ENCODE measurements at regions not wholly inside any gene's neighbourhood (a gene's known extent, or its start where the extent isn't known, plus 50 kb on each side); places are given as distances from the start of the nearest gene placed in this dataset.

GRCh38 chr2:223161873-223162458, 110.0 kb downstream of the KCNE4 start:
- no peaks in the 10 kb centered on the region for H3K27me3 ChIP-seq
- H3K9me3 ChIP-seq: no peaks in the 10 kb centered on the region
- H3K36me3 ChIP-seq (ENCODE audit: low read depth, missing control alignments): no peaks in the 10 kb centered on the region
- H3K4me3 ChIP-seq: no peak overlapping the region
- no peak for DNase-seq
- intact Hi-C loops (cut with DNase I; ENCODE audit: low total_unique reads): no loop called here
- no peak overlapping the region for H3K27ac ChIP-seq
- H3K4me1 ChIP-seq: no peaks in the 10 kb centered on the region
- 63 to 78% methylated on average over 8 of the region's 8 CpGs for WGBS, 2 donors
- TF ChIP-seq CTCF (IDR thresholded peaks at IDR 0.05) (no peak), POLR2A (IDR thresholded peaks at IDR 0.05) (no peak)

GRCh38 chr2:223165423-223166214, 113.6 kb downstream of the KCNE4 start:
- Histone ChIP-seq H3K9me3 (no peaks in the 10 kb centered on the region), H3K27ac (no peak overlapping the region), H3K36me3 (ENCODE audit: low read depth, missing control alignments) (no peaks in the 10 kb centered on the region), H3K4me3 (no peak overlapping the region), H3K4me1 (no peaks in the 10 kb centered on the region), H3K27me3 (no peaks in the 10 kb centered on the region)
- no peak for DNase-seq
- no peak for TF ChIP-seq POLR2A (IDR thresholded peaks at IDR 0.05)
- no peak for TF ChIP-seq CTCF (IDR thresholded peaks at IDR 0.05)
- intact Hi-C loops (cut with DNase I; ENCODE audit: low total_unique reads): no loop called here
- WGBS, 2 donors: 81 to 84% methylated on average over 2 of the region's 2 CpGs

- intact Hi-C loops (cut with DNase I; ENCODE audit: low total_unique reads): no loop called here
- no peak for DNase-seq
- no peaks in the 10 kb centered on the region for H3K4me1 ChIP-seq
Measured at GRCh38 chr2:223166215-223166493, 114.2 kb downstream of the KCNE4 start.

GRCh38 chr2:223166983-223167650, 115.1 kb downstream of the KCNE4 start:
- intact Hi-C loops (cut with DNase I; ENCODE audit: low total_unique reads): no loop called here
- no peak overlapping the region for H3K27ac ChIP-seq

More at GRCh38 chr2:223166215-223166493, 114.2 kb downstream of the KCNE4 start:
- Histone ChIP-seq H3K27ac (no peak overlapping the region), H3K4me3 (no peak overlapping the region), H3K36me3 (ENCODE audit: low read depth, missing control alignments) (no peaks in the 10 kb centered on the region), H3K9me3 (no peaks in the 10 kb centered on the region), H3K27me3 (no peaks in the 10 kb centered on the region)
- TF ChIP-seq POLR2A (IDR thresholded peaks at IDR 0.05): no peak
- TF ChIP-seq CTCF (IDR thresholded peaks at IDR 0.05): no peak

More at GRCh38 chr2:223166983-223167650, 115.1 kb downstream of the KCNE4 start:
- 87 to 90% methylated on average over 6 of the region's 6 CpGs for WGBS, 2 donors
- Histone ChIP-seq H3K27me3 (no peaks in the 10 kb centered on the region), H3K9me3 (no peaks in the 10 kb centered on the region), H3K4me1 (no peaks in the 10 kb centered on the region), H3K36me3 (ENCODE audit: low read depth, missing control alignments) (no peaks in the 10 kb centered on the region), H3K4me3 (no peak overlapping the region)
- TF ChIP-seq POLR2A (IDR thresholded peaks at IDR 0.05): no peak
- TF ChIP-seq CTCF (IDR thresholded peaks at IDR 0.05): no peak
- no peak for DNase-seq
